NCI-H2196 treated with DMSO at 0.1 percent for 48 hours (cell line): ENCODE measurements at regions not wholly inside any gene's neighbourhood (a gene's known extent, or its start where the extent isn't known, plus 50 kb on each side); places are given as distances from the start of the nearest gene placed in this dataset.

Source experiments
- DNase-seq: peaks from one replicate; lab custom pipeline; 2025; ENCODE audit not compliant: unreplicated experiment; lab: John Stamatoyannopoulos, UW

DNA sequence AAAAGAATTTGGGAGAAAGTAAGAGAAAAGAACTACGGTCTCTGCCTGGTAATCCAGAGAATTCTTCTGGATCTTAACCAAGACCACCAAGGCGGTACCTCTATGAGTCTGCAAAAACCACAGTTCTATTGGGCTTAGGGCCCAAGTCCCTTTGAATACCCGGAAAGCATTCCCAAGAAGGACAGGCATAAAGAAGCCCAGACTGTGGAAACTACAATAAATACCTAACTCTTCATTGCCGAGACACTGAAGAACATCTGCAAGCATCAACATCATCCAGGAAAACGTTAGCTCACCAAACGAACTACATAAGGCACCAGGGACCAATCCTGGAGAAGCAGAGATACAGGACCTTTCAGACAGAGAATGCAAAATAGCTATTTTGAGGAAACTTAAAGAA is 162.3 kb upstream of the TMC3 start:
- DNase-seq: no peak

- no peak for DNase-seq
Observed at GRCh38 chr15:81534124-81534523, 160.1 kb upstream of the TMC3 start.

- DNase-seq: no peak
Observed at GRCh38 chr15:81532001-81532400, 158.0 kb upstream of the TMC3 start.

- no peak for DNase-seq
Observed at GRCh38 chr15:81531109-81531592, 157.1 kb upstream of the TMC3 start.

DNA sequence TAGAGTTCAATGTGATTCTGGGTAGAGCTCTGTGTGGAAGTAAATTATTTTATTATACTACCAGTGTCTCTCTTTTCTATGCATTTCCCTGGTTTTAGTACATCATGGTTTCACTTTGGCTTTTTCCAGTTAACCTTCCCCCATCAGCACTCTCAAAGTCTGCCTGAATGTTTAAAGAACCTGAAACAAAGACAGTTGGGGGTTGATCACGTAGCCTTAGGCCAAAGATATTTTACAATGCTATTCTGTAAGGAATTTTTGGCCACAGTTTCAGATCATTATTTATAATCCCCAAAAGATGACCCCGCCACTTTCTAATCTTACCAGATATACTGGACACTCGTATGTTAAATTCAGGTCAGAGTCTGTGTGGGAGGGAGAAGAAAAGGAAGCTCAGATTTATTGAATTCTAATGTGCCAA is 156.3 kb upstream of the TMC3 start:
- no peak for DNase-seq

GRCh38 chr15:81529481-81529880 is 155.5 kb upstream of the TMC3 start:
- DNase-seq: no peak

GRCh38 chr15:81526029-81526428 is 152.0 kb upstream of the TMC3 start:
- DNase-seq: no peak

DNA sequence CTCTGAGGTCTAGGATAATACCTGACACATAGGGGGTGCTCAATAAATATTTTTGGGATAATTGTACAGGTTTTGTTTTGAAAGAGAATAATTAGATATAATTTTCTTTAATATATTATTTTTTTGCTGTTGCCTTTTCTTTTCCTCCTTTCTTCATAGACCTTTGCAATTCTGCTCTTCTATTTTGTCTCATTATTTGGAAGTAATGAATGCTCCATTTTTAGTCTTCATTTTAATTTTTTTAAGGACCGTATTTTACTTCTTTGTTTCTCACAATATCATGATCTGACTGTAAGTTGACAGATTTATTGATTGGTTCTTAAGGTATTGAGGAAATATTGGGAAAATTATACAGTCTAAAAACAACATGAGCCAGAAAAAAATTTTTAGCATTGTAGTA is 150.5 kb upstream of the TMC3 start:
- DNase-seq: no peak

DNA sequence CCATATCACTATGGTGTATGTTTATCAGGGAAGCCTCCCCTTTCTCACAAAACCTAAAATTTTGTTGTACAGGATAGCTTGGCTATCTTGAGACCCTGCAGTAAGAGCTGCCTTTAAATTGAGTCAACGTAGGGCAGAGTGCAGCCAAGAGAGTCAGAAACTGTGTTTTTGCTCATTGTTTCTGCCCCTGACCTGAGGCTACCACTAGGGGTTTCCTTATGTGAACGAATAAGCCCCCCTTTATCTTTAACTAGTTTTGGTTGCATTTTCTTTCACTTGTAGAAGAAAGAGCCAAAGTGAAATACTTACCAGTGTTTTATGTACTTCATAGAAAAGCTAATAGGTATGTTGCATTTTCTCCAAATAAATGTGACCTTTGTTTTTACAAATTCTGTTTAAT is 149.9 kb upstream of the TMC3 start:
- no peak for DNase-seq

- no peak for DNase-seq
Observed at GRCh38 chr15:81520480-81520879, 146.5 kb upstream of the TMC3 start.

GRCh38 chr15:81516461-81516860 is 142.4 kb upstream of the TMC3 start:
- DNase-seq: no peak

GRCh38 chr15:81516012-81516411 is 142.0 kb upstream of the TMC3 start:
- DNase-seq: no peak

DNA sequence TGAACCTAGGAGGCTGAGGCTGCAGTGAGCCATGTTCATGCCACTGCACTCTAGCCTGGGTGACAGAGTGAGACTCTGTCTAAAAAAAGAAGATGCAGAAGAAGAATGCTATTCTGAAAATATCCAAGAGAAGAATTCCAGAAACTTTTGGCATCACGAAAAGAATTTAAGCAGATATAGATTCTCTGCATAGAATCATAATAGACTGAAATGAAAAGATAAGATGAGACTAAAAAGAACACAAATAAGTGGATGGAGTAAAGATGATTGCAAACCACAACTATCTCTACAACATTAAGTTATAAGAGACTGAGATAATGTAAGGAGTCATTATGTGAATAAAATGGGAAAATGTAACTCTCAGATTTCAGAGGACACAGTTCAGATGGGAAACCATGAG is 140.7 kb upstream of the TMC3 start:
- no peak for DNase-seq

DNA sequence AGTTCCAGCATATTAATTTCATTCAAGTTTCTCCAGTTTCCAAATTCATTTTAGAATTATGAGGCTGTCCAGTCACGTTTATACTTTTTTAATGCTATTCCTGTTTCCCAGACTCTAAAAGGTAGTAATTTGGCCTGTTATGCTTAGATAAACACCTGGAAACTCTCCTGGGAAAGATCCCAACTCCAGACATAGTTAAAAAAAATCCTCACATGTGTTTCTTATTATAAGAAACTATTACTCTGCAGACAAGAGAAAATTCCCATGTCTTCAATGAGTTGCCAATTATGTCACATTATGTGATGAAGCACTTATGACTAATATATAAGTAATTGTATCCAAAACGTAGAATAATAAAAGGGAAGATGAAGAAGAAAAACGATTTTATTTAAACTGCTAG is 137.1 kb upstream of the TMC3 start:
- DNase-seq: no peak

GRCh38 chr15:81507831-81508230 is 133.8 kb upstream of the TMC3 start:
- DNase-seq: no peak

DNA sequence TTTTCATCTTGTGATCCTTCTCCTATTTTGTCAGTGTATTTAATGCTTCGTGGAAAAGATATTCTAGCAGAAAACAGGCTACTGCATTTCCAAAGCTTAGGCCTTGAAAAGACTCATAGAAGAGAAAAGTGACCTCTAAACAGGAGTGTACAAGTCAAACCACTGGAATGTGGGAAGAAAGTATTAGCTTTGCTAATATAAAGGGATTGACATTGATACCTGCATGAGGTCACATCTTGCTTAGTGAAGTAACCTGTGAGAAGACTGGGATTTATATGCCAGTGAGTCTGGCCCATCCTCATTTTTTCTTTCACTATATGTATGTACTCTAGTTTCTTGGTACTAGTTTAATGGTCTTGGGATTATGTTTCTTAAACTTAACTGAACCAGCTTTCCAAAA is 132.9 kb upstream of the TMC3 start:
- no peak for DNase-seq

GRCh38 chr15:81506071-81506470 is 132.1 kb upstream of the TMC3 start:
- DNase-seq: no peak

DNA sequence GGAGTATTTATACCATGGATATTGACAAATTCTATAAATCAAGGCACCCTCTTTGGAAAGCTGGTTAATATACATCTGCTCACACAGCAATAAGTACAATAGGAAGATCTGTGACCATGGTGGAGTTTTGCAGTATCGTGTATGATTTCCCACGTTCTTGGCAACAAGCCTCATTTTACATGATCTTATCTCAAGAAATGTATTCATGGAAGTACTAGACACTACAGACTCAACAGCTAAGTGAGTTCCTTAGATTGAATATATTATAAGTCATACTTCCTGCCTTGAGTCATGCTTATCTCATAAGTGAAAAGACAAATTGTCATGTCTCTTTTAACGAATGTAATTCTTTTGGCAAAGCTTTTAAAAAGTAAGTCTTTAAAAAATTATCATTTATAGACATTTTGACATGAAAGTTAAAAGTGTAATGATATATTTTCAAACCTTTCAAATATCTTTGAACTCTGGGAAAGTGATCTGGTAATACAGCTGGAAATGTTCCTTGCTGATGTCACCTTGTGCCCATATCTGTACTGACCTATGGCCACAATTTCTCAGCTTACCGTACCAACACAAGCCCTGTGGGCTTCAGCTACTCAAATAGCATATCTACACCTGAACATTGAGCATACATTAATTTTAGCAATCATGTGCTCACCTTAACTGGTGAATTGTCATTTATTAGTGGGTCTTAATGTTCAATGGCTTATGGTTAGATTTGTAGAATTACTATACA is 130.3 kb upstream of the TMC3 start:
- DNase-seq: no peak

DNA sequence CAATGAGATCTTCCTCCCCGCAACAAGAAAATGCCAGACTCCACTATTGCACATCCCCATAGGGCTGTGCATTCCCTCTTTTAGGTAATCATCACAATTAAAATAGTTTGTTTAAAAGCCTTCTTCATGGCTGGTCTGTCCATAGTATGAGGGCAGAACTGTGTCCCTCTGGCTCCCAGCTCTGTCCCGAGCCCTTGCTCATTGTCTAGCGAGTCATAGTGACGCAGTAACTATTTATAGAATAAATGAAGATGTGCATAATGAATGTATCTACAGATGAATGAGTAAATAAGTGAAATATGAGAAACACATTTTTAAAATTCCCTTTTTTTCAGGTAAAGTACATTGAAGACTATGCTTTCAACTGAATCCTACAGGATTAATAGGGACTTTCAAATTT is 128.4 kb upstream of the TMC3 start:
- DNase-seq: no peak

GRCh38 chr15:81500081-81500480 is 126.1 kb upstream of the TMC3 start:
- no peak for DNase-seq

DNA sequence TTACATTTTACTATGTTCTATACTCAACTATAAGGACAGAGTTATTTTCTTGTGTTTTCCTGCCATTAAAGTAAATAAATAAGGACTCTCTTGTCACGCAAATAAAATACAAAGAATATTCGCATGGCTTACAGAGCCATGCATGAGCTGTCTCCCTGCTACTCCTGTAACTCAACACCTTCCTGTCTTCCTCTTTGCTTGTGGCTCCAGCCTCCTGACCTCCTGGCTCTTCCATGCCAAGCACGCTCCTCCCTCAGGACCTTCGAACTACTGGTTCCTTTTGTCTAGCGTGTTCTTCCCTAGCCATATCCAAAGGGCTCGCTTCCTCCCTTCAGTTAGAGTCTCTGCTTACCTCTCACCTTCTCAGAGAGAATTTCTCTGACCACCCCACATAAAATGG is 124.3 kb upstream of the TMC3 start:
- DNase-seq: no peak

GRCh38 chr15:81497238-81497637 is 123.2 kb upstream of the TMC3 start:
- no peak for DNase-seq

DNA sequence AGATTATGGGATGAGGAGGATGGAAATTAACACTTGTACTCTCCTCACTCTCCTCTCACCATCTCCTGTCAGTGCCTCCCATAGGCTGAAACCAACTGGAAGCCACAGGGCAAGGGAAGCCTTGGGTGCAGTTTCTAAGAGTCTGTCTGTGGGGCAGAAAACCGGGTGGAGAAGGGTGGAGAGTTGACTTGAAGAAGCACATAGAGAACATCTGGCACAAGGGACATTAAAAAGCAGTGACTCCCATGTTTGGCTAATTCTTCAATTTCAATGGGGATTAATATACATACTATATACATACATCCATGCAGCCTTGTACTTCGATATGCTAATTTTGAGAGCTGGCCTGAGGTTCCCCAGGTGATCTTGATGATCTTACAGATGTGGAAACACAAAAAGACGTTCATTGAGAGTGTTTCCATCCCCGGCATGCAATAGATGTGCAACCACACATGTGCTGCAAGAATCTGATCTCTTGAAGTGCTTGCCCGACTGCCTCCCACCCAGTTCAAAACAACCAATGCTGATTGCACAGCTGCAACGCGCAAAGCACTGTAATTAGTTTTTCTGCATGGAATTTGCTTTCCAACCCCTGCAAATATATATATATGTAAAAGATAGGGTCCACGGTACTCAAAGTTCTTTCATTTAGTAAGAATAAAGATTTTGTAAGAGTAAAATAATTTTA is 121.9 kb upstream of the TMC3 start:
- no peak for DNase-seq
